Suppressor macrophage treated with lipopolysaccharide for 1 hour (primary cell): ENCODE measurements at regions not wholly inside any gene's neighbourhood (a gene's known extent, or its start where the extent isn't known, plus 50 kb on each side); places are given as distances from the start of the nearest gene placed in this dataset.
"Not testable (repeated sequence)": the region's sequence is repeated elsewhere in the genome, so short reads cannot be mapped to it uniquely, and the experiment has no call there.

ENCODE experiments used
- DNase-seq, 3 donors: peaks; one replicate each; pipeline ENCODE4 v3.0.0-alpha.2; 2020 to 2022

GRCh38 chr1:170789063-170789462 lies 125.1 kb downstream of the PRRX1 start:
- DNase-seq, result no peak

- no peak for DNase-seq
Observed at GRCh38 chr1:170790175-170790574, 126.2 kb downstream of the PRRX1 start.

GRCh38 chr1:170790651-170791071 lies 126.7 kb downstream of the PRRX1 start:
- DNase-seq, result no peak

DNA sequence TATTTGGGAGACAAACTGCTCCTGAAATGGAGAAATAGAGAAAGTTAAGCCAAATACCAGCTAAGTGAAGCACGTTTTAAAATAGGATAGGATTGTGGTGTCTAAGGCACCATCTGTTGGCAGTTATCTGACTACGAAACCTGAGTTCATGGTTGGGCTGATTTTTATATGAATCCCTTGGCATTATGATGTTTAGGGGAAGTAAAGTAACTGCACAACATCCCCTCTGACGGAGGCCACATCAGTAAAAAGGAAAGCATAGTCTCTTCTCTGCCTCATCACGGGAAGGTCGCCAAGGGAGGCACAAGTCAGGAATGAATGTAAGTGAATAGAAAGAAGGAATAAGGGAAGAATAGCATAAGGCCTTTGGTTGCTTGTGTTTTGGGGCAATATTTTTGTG lies 128.0 kb downstream of the PRRX1 start:
- no peak for DNase-seq

DNA sequence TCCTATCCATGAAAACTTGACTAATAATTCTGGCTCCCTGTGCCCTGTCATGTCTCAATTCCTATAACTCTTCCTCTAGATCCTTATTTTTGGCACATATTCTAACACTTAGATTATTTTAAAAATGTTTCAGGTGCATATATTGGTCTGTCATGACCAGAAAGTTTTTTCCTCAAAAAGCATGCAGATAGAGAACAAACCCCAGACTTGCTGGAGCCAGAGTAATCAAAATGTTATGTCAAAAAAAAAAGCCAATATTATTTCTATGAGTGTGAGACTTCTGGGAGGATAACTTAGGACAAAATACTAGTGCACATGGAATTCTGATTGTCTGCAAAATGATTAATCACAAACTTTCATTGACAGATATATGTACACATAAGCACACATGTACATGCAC lies 135.1 kb upstream of the MROH9 start:
- DNase-seq, result no peak

- no peak for DNase-seq
Observed at GRCh38 chr1:170800812-170801211, 134.5 kb upstream of the MROH9 start.

GRCh38 chr1:170803711-170804110 lies 131.6 kb upstream of the MROH9 start:
- DNase-seq, result no peak

- DNase-seq, result no peak
Observed at GRCh38 chr1:170804419-170804818, 130.9 kb upstream of the MROH9 start.

DNA sequence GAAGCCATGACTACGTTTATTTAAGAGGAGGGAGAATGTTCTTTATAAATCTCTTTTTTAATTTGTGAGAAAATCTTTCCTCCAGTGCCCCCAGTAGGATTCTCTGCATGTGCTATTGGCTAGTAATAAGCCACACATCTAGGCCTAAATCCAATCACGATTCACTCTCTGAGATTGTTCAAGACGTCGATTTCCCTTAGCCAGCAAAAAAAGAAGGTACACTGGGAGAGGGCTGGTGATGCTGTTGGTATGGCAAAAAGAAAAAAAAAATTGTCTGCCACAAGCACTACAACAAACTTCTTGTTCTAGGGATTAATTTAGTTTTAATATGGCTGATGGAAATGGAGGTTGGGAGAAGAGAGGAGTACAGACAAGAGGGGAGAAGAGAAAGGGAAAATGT lies 130.5 kb upstream of the MROH9 start:
- no peak for DNase-seq

DNA sequence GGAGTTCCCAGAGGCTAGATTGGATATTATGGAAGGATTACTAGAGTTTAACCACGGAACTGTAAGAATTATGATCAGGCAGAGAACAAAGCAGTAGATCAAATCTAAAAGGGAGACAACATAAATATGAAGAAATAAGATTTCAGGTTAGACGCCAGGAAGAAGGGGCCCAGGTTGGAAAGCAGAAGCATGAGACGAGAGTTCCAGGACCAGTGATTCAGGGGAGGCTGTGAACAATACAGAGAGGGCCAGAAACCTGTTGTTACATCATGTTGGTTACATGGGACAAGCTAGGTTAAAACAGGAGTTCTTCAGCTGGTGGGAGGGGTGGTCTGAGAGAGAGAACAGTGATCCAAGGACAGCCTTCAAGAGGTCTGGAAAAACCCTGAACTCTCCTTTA lies 128.4 kb upstream of the MROH9 start:
- DNase-seq, result no peak

GRCh38 chr1:170807432-170807831 lies 127.9 kb upstream of the MROH9 start:
- no peak for DNase-seq

GRCh38 chr1:170808216-170808885 lies 127.0 kb upstream of the MROH9 start:
- DNase-seq, result no peak

DNA sequence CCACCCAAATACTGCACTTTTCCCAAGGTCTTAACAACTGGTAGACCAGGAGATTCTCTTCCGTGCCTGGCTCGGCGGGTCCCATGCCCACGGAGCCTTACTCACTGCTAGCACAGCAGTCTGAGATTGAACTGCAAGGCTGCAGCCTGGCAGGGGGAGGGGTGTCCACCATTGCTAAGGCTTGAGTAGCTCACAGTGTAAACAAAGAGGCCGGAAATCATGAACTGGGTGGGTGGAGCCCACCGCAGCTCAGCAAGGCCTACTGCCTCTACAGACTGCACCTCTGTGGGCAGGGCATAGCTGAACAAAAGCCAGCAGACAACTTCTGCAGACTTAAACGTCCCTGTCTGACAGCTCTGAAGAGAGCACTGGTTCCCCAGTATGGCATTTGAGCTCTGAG lies 124.3 kb upstream of the MROH9 start:
- not testable (repeated sequence) for DNase-seq

DNA sequence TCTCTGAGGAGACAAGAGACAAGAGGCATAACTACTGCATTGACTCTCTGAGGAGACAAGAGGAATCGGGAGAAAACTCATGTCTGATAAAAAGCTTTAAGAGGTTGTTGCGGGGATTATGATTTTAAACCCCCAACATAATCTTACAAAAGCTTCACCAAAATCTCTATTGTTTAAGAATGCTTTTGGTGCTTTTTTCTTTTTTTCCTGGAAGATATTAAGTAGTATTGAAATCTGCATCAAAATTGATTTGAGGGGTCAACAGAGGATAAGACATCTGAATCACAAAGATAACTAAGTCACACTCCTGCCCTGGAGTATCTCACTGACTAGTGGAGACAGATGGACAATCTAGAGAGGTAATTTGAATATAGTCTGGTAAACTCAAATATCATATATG lies 115.6 kb upstream of the MROH9 start:
- no peak for DNase-seq

GRCh38 chr1:170823120-170823519 lies 112.2 kb upstream of the MROH9 start:
- DNase-seq, result no peak

- DNase-seq, result no peak
Observed at GRCh38 chr1:170831276-170831675, 104.1 kb upstream of the MROH9 start.

- no peak for DNase-seq
Observed at GRCh38 chr1:170836141-170836540, 99.2 kb upstream of the MROH9 start.

GRCh38 chr1:170840371-170840770 lies 95.0 kb upstream of the MROH9 start:
- DNase-seq, result no peak

GRCh38 chr1:170853302-170853701 lies 82.0 kb upstream of the MROH9 start:
- DNase-seq, result no peak

- DNase-seq, result no peak
Observed at GRCh38 chr1:170853867-170854266, 81.5 kb upstream of the MROH9 start.

- DNase-seq, result no peak
Observed at GRCh38 chr1:170854677-170855076, 80.7 kb upstream of the MROH9 start.

DNA sequence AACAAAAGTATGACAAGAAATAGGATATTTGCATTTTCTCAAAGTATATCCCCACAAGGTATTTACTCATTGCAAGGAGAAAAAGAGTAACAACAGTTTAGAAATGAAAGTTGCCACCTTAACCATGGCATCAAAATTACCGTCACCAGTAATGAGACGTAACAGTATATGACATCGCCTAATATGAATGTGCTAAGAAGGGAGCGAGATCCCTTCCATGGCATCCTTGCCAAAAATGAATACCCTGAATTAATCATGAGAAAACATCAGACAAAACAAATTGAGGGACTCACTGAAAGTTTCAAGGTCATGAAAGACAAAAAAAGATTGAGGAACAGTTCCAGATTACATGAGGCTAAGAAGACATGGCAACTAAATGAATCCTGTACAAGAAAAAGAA lies 78.9 kb upstream of the MROH9 start:
- no peak for DNase-seq

DNA sequence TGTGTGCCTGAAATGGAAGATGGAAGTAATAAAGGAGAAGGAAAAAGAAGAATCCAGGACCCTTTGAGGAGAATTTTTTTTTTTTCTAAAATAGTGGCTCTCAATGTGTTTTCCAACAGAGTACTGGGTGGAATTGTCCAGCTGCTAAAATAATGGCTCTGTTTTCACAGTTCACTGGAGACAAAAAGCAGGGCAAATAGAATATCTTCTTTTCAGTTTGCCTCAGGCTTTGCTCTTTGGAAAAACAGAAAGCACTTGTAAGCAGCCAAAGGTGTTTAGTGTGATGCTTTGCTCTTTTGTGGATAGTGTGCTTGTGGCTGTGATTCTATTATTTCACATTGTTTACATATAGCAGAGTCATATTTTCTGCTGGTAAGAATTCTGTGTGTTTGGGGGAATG lies 77.4 kb upstream of the MROH9 start:
- no peak for DNase-seq

DNA sequence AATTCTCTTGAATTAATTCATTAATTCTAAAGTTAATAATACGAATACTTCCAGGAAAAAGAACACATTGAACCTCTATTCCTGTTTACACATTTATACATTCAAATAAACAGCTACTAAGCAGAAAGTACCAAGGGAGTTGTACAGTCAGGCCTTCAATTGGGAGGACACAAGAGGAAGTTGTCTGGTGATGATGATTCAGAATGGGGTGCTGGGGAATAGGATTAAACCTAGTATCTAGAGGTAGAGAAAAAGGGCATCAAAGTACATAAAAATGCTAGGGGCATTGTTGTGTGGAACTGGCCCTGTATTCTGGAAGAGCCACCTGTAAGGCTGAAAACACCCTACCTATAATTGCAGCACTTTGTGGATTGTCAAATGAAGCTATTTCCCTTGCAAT lies 71.7 kb upstream of the MROH9 start:
- peak; percentile 27 to 42 (median 37) for DNase-seq

GRCh38 chr1:170864238-170864637 lies 71.1 kb upstream of the MROH9 start:
- no peak for DNase-seq
